WERI-Rb-1 (cell line): ENCODE measurements at regions not wholly inside any gene's neighbourhood (a gene's known extent, or its start where the extent isn't known, plus 50 kb on each side); places are given as distances from the start of the nearest gene placed in this dataset.

Experiments used
- DNase-seq: peaks from one replicate; pipeline ENCODE4 v3.0.0-alpha.2; 2020
- H3K27ac ChIP-seq: fragments of 250-450 bp; sonication (Bioruptor Pico); 2 replicates; pipeline ENCODE4 v1.5.1; 2020; ENCODE audit warnings: mild to moderate bottlenecking, moderate library complexity
- H3K27me3 ChIP-seq: fragments of 250-450 bp; sonication (Bioruptor Pico); 2 replicates; pipeline ENCODE4 v1.5.1; 2021; ENCODE audit warnings: mild to moderate bottlenecking, low read depth, moderate library complexity; ENCODE audit not compliant: insufficient read depth, severe bottlenecking
- H3K36me3 ChIP-seq: fragments of 250-450 bp; sonication (Bioruptor Pico); 2 replicates; pipeline ENCODE4 v1.5.1; 2020; ENCODE audit warnings: mild to moderate bottlenecking, moderate library complexity
- H3K4me3 ChIP-seq: 2 replicates; pipeline ENCODE4 v1.5.1; 2011; ENCODE audit warnings: low read depth, mild to moderate bottlenecking, control low read depth, low read length
- H3K9me3 ChIP-seq: fragments of 250-450 bp; sonication (Bioruptor Pico); 2 replicates; pipeline ENCODE4 v1.5.1; 2021; ENCODE audit warnings: mild to moderate bottlenecking, moderate library complexity; ENCODE audit not compliant: severe bottlenecking
- TF ChIP-seq, protein P1 (sequence below): IDR thresholded peaks from 2 replicates; pipeline ENCODE4 v1.5.1; 2011; ENCODE audit warnings: low read depth, mild to moderate bottlenecking, control low read depth, inconsistent platforms, low read length

DNA sequence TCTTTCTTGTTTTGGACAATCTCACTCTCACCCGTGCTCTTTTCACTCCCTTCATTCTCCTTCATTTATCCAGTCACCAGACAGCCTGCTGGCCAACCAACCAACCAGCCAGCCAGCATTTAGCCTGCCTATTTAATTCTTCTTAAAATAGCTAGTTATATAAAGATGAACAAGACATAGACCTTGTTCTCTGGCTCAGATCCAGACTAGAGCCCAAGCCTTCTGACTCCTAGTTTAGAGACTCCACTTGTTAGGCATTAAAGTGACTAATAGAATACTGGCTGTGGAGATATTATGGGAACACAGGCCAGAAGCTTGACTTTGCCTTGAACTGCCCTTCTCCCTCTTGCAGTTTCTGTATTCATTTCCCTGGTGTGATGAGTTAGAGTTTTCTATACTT, 215.3 kb upstream of the THRB start:
- H3K27ac ChIP-seq: no peak overlapping the region
- H3K36me3 ChIP-seq: no peaks in the 10 kb centered on the region
- no peak overlapping the region for H3K4me3 ChIP-seq
- no peak for DNase-seq
- H3K27me3 ChIP-seq: no peaks in the 10 kb centered on the region
- TF ChIP-seq, protein P1, sequence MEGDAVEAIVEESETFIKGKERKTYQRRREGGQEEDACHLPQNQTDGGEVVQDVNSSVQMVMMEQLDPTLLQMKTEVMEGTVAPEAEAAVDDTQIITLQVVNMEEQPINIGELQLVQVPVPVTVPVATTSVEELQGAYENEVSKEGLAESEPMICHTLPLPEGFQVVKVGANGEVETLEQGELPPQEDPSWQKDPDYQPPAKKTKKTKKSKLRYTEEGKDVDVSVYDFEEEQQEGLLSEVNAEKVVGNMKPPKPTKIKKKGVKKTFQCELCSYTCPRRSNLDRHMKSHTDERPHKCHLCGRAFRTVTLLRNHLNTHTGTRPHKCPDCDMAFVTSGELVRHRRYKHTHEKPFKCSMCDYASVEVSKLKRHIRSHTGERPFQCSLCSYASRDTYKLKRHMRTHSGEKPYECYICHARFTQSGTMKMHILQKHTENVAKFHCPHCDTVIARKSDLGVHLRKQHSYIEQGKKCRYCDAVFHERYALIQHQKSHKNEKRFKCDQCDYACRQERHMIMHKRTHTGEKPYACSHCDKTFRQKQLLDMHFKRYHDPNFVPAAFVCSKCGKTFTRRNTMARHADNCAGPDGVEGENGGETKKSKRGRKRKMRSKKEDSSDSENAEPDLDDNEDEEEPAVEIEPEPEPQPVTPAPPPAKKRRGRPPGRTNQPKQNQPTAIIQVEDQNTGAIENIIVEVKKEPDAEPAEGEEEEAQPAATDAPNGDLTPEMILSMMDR: no peak
- H3K9me3 ChIP-seq: no peaks in the 10 kb centered on the region

DNA sequence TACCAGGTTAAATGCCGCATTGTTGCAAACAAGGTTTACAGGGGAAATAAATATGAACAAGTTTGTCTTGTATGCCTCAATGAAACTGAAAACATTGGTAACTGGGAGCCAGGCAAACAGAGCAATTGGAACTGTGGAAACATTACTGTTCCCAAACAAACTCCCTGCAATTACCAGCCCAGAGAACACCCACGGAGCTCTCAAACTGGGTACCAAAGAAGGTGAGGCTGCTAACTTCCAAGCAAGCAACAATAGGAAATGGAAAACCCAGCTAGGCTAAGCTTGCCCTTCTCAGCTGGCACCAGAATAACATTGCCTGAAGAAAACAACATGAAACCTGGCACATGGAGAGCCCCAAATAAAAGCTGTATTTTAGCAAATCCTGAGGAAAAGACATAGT, 218.9 kb upstream of the THRB start:
- TF ChIP-seq, protein P1: no peak
- no peaks in the 10 kb centered on the region for H3K9me3 ChIP-seq
- H3K27me3 ChIP-seq: no peaks in the 10 kb centered on the region
- H3K4me3 ChIP-seq: no peak overlapping the region
- no peaks in the 10 kb centered on the region for H3K36me3 ChIP-seq
- no peak for DNase-seq
- no peak overlapping the region for H3K27ac ChIP-seq

DNA sequence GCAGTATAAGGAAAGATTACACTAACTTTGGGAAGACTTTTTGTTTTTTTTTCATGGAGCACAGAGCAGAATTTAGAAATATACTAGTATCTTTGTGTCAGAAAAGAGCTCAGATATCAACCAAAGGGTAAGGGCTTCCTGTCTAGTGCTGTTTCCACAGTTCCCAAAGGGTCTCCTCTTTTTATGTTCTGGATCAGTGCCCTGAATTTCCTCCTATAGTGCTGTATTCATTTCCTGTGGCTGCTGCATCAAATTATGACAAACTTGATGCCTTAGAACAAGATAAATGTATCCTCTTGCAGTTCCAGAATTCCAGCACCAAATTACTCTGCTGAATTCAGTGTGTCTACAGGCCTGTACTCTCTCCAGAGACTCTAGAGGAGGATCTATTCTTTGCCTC, 219.8 kb upstream of the THRB start:
- no peak for DNase-seq
- TF ChIP-seq, protein P1: no peak
- no peak overlapping the region for H3K4me3 ChIP-seq
- H3K9me3 ChIP-seq: no peaks in the 10 kb centered on the region
- no peaks in the 10 kb centered on the region for H3K27me3 ChIP-seq
- no peaks in the 10 kb centered on the region for H3K36me3 ChIP-seq
- no peak overlapping the region for H3K27ac ChIP-seq

DNA sequence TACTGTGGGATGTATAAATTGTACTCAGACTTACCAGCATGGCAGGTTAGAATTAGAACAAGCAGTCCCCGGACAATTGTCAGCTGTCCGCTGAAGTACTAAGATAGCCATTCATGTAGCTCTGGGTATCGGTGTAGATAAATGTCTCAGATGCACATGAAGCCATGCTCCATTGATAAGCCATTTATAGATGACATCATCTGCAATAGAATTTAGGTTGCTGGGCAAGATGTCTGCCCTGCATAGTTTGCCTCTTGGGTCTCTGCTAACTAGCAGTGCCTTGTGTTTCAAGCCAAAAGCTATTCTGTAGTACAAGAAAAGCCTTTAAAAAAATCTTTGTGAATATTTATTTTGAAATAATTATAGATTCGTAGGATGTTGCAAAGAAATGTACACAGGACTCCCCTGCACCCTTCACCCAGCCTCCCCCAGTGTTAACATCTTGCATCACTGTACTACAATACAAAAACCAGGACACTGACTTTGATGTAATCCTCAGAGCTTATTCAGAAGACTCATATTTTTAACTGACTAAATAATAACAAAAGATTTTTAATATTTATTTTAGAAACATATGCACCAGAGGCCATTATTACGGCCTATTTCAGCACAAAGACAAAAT, 220.6 kb upstream of the THRB start:
- H3K27me3 ChIP-seq: no peaks in the 10 kb centered on the region
- H3K36me3 ChIP-seq: no peaks in the 10 kb centered on the region
- no peak overlapping the region for H3K4me3 ChIP-seq
- TF ChIP-seq, protein P1: no peak
- H3K27ac ChIP-seq: no peak overlapping the region
- H3K9me3 ChIP-seq: no peaks in the 10 kb centered on the region
- DNase-seq: no peak

DNA sequence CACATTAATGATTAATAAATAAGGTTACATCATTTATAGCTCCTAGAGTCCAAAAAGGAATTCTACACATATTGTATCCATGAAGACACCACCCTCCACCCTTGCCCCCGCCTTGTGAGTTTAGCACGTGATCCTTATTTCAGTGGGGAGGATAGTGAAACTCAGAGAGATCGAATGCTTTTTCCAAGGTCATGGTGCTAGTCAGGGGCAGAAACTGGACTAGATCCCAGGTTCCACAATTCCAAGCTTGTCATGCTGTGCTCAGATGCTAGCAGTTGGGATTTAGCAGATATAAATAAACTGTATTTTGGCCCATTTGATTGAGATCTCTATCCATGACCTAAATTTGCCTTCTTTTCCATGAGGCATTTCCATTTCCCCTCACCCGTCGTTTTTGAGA, 227.4 kb upstream of the THRB start:
- no peak overlapping the region for H3K4me3 ChIP-seq
- H3K36me3 ChIP-seq: no peaks in the 10 kb centered on the region
- no peak for DNase-seq
- no peak overlapping the region for H3K27ac ChIP-seq
- no peaks in the 10 kb centered on the region for H3K27me3 ChIP-seq
- H3K9me3 ChIP-seq: no peaks in the 10 kb centered on the region
- TF ChIP-seq, protein P1: no peak

DNA sequence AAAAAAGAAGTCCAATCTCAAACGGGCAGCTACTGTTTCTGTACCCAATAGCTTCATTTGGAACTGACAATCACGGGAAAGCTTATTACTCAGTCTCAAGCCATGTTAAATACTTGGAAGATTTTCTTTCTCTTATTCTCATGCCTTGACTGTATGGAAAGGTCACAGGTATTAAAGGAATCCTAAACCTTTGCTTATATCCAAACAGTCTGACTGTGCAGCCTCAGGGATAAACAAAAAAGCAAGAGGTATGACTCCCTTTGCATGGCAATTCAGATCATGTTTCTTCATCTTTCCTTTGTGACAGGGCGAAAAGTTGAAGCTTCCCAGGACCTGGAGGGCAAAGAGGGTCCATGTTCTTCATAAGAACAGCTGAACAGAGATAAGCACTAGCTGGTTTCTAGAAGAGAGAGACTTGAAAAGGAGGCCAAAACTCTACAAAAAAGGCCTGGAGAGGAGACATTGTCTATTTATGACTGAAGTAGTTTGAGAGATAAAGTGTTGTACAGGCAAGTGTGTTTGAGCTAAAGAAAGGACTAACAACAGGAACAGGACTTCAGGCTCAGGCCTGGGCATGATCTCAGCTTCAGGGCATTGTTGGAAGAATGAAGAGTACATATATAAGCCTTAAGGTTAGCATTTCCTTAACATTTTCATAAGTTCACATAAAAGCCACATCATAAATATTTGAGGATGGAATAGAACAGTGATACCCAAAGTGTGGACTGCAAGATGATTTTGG, 231.0 kb upstream of the THRB start:
- H3K27ac ChIP-seq: no peak overlapping the region
- no peaks in the 10 kb centered on the region for H3K36me3 ChIP-seq
- H3K27me3 ChIP-seq: no peaks in the 10 kb centered on the region
- DNase-seq: no peak
- H3K4me3 ChIP-seq: no peak overlapping the region
- TF ChIP-seq, protein P1: no peak
- no peaks in the 10 kb centered on the region for H3K9me3 ChIP-seq
